ENCODE measurements at regions not wholly inside any gene's neighbourhood (a gene's known extent, or its start where the extent isn't known, plus 50 kb on each side); places are given as distances from the start of the nearest gene placed in this dataset.

DNA sequence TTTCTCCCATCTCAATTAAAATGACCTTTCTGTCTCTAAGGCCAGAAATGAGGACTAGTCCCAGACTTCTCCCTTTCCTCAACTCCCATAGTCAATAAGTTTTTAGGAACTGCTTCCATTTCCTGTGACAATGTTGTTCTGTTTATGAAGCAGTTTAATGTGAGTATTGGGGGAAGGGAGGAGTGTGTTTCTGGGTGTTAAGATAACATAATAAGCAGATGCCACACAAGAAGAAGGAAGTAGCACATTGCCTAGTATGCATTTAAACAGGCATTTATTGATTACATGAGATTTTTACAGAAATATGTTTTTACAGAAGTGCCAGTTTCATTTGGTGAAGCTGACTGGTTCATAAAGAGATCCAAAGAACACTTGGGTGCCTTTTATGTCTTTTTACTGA, 65.6 kb upstream of the TNR start:
- no peak for DNase-seq (ENCODE audit: low read depth)
- TF ChIP-seq, protein P1, sequence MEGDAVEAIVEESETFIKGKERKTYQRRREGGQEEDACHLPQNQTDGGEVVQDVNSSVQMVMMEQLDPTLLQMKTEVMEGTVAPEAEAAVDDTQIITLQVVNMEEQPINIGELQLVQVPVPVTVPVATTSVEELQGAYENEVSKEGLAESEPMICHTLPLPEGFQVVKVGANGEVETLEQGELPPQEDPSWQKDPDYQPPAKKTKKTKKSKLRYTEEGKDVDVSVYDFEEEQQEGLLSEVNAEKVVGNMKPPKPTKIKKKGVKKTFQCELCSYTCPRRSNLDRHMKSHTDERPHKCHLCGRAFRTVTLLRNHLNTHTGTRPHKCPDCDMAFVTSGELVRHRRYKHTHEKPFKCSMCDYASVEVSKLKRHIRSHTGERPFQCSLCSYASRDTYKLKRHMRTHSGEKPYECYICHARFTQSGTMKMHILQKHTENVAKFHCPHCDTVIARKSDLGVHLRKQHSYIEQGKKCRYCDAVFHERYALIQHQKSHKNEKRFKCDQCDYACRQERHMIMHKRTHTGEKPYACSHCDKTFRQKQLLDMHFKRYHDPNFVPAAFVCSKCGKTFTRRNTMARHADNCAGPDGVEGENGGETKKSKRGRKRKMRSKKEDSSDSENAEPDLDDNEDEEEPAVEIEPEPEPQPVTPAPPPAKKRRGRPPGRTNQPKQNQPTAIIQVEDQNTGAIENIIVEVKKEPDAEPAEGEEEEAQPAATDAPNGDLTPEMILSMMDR (conservative IDR thresholded peaks at IDR 0.05; ENCODE audit: low read depth, low read length), result no peak
- no peak overlapping the region for H3K4me3 ChIP-seq (ENCODE audit: low read depth, low read length)

DNA sequence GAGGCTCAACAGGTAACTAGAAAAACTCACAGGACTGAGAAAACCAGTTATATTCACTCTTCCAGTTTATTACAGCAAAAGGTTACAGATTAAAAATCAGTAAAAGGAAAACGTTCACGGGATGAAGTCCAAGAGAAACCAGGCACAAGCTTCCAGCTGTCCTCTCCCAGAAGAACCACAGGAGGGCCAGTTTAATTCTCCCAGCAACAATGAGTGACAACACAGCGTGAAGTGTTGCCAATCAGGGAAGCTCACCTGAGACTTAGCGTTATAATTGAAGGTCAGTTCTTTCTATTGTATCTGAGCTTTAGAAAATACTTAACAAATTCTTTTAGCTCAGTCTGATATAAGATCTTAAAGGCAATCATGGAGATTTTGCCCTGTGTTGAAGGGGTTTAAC, 65.2 kb upstream of the TNR start:
- no peak overlapping the region for H3K4me3 ChIP-seq (ENCODE audit: low read depth, low read length)
- no peak for DNase-seq (ENCODE audit: low read depth)
- TF ChIP-seq, protein P1 (conservative IDR thresholded peaks at IDR 0.05; ENCODE audit: low read depth, low read length), result no peak

DNA sequence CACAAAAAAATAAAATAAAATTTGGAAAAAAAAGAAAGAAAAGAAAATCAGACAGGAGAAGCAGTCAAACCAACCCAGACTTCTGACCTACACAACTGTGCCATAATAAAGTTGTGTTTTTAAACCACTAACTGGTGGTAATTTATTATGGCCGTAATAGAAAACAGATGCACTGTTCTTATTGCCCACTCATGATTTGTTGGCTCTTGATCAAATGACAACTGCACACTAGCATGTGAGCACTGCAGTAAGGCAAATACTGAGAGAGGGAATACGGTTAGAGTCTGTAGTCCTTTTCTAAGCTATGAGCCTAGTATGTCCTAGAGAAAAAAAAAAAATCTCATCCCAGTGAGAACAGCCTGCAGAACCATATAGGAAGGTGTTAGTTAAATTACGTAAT, 61.2 kb upstream of the TNR start:
- H3K4me3 ChIP-seq (ENCODE audit: low read depth, low read length), result no peak overlapping the region
- no peak for DNase-seq (ENCODE audit: low read depth)
- TF ChIP-seq, protein P1 (conservative IDR thresholded peaks at IDR 0.05; ENCODE audit: low read depth, low read length), result no peak

DNA sequence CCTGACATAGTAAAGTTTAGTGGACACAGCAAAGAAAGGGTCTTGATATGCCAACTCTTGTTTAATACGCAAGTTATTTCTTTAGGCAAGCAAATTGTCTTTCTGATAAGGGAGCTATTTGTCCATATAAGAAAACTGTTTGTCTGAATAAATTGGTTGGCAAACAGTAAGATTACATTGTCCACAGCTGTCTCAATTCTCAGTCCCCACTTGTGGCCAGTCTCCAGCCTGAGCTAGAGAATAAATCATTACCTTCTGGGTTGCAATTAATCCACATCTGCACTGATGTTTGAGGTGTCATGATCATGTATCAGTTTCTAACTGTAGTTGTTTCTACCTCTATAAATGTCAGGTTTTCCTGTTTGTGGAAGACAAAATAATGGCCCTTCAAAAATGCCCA, 60.0 kb upstream of the TNR start:
- no peak overlapping the region for H3K4me3 ChIP-seq (ENCODE audit: low read depth, low read length)
- TF ChIP-seq, protein P1 (conservative IDR thresholded peaks at IDR 0.05; ENCODE audit: low read depth, low read length), result no peak
- no peak for DNase-seq (ENCODE audit: low read depth)

DNA sequence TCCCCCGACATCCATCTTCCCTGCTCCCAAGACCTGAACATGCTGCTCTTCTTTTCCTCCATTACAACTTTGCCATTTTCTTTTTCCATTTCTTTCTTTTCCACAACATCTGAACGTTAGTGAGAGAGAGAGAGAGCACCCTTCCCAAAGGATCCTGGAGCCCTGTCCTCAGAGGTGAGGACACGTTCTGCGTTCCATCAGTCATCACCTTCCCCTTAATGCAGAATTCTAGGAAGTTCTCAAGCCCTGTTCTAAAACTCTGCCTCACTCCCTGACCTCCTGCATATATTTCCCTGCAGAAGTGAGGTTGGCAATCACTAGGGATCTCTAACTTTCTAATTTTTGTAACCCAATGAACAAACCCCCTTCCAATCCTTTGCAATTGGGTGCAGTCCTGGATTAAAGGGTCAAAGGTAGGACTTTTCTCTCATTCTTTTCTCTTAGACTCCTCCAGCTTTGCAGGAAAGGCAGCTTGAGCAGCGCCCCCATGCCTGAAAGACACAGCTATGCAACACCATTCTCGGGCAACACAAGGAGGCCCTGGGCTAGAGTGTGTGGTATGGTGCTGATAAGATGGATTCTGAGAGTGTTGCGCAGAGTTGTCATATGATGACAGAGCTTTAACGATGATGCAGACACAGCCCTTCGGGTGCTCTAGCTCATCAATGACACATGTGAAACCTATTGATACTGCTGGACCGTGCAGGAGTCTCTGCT, 59.2 kb upstream of the TNR start:
- H3K4me3 ChIP-seq (ENCODE audit: low read depth, low read length), result no peak overlapping the region
- no peak for DNase-seq (ENCODE audit: low read depth)
- TF ChIP-seq, protein P1 (conservative IDR thresholded peaks at IDR 0.05; ENCODE audit: low read depth, low read length), result no peak

DNA sequence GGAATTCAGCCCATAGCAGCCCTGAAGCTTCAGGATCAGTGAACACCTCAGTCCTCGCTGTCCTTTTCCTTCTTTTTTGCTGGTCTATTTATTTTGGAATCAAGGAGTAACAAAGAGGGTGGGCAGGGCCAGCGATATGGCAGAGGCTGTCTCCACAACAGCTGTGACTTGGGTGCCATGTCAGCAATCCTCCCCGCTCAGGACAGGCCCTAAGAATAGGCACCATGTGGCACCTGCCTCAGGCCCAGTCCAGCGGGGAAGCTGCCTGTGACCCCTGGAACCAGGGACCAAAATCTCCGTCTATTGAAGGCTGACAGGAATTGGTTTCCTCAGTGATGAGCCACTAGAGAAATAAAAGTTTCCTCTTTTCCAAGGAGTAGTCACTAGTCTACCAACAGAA, 58.6 kb upstream of the TNR start:
- TF ChIP-seq, protein P1 (conservative IDR thresholded peaks at IDR 0.05; ENCODE audit: low read depth, low read length), result no peak
- no peak for DNase-seq (ENCODE audit: low read depth)
- no peak overlapping the region for H3K4me3 ChIP-seq (ENCODE audit: low read depth, low read length)

DNA sequence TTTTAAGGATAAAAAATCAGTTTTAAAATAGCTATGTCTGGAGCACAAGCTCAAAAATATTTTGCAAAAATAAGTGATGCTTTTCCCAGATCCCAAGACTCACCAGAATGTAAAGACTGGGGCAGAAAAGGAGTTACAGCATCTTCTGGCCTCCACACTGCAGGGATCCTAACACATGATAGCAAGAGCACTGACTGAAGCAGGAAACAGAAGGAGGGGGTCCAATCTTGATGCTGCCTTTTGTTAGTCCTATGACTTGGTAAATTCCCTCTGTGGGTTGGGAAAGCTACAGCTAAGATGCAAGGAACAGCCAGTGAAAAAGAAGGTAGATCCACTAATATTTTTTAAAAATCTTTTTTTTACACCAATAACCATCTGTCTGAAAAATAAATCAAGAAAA, 54.2 kb upstream of the TNR start:
- H3K4me3 ChIP-seq (ENCODE audit: low read depth, low read length), result no peak overlapping the region
- TF ChIP-seq, protein P1 (conservative IDR thresholded peaks at IDR 0.05; ENCODE audit: low read depth, low read length), result no peak
- no peak for DNase-seq (ENCODE audit: low read depth)
